GM23338 (cell line): ENCODE measurements at regions not wholly inside any gene's neighbourhood (a gene's known extent, or its start where the extent isn't known, plus 50 kb on each side); places are given as distances from the start of the nearest gene placed in this dataset.

ENCODE experiments used
- ATAC-seq: fragments of 200-7000 bp; cut with Tn5 transposase; 3 replicates; pipeline ENCODE4 v1.9.1; 2020
- DNase-seq: peaks from one replicate; pipeline ENCODE4 v3.0.0-alpha.2; 2015; ENCODE audit warnings: low spot score
- H2AFZ ChIP-seq: fragments of 200-600 bp; sonication (generic); 2 replicates; pipeline ENCODE4 v1.8.0; 2016; ENCODE audit warnings: antibody characterized with exemption, mild to moderate bottlenecking, moderate library complexity
- H3F3A ChIP-seq: fragments of 200-600 bp; sonication (generic); replicated peaks from 2 replicates; pipeline ENCODE4 v1.8.0; 2017; ENCODE audit warnings: antibody characterized with exemption, mixed run types, low read depth
- H3K27ac ChIP-seq: fragments of 200-600 bp; sonication (generic); 2 replicates; pipeline ENCODE4 v1.6.1; 2016; ENCODE audit warnings: low read depth
- H3K27me3 ChIP-seq: fragments of 200-600 bp; sonication (generic); 2 replicates; pipeline ENCODE4 v1.8.0; 2016; ENCODE audit warnings: mild to moderate bottlenecking, mixed run types, moderate library complexity; ENCODE audit not compliant: insufficient read depth
- H3K36me3 ChIP-seq: fragments of 200-600 bp; sonication (generic); 2 replicates; pipeline ENCODE4 v1.8.0; 2016; ENCODE audit warnings: mild to moderate bottlenecking; ENCODE audit not compliant: insufficient read depth
- H3K4me1 ChIP-seq: fragments of 200-600 bp; sonication (generic); 2 replicates; pipeline ENCODE4 v1.8.0; 2016; ENCODE audit warnings: mild to moderate bottlenecking, moderate library complexity; ENCODE audit not compliant: insufficient read depth
- H3K4me2 ChIP-seq: fragments of 200-600 bp; sonication (generic); 2 replicates; pipeline ENCODE4 v1.7.1; 2017; ENCODE audit warnings: mixed run types
- H3K4me3 ChIP-seq: fragments of 200-600 bp; sonication (generic); 2 replicates; pipeline ENCODE4 v1.6.1; 2016; ENCODE audit warnings: mixed run types
- H3K79me2 ChIP-seq: fragments of 200-600 bp; sonication (generic); replicated peaks from 2 replicates; pipeline ENCODE4 v1.8.0; 2017; ENCODE audit warnings: mild to moderate bottlenecking; ENCODE audit not compliant: insufficient read depth
- H3K9me2 ChIP-seq: fragments of 200-600 bp; sonication (generic); 2 replicates; pipeline ENCODE4 v1.8.0; 2017; ENCODE audit not compliant: insufficient read depth
- H4K20me1 ChIP-seq: fragments of 200-600 bp; sonication (generic); replicated peaks from 2 replicates; pipeline ENCODE4 v1.8.0; 2017; ENCODE audit warnings: mild to moderate bottlenecking; ENCODE audit not compliant: insufficient read depth
- H3K27ac Mint-ChIP-seq: 2 replicates; pipeline ENCODE4 v1.8.0; 2020; ENCODE audit warnings: inconsistent platforms, mild to moderate bottlenecking, moderate library complexity, mixed read lengths
- H3K27me3 Mint-ChIP-seq: 3 replicates; pipeline ENCODE4 v1.8.0; 2022; ENCODE audit warnings: low read depth, mild to moderate bottlenecking, moderate library complexity, mixed read lengths, inconsistent platforms; ENCODE audit not compliant: insufficient read depth, poor library complexity
- H3K36me3 Mint-ChIP-seq: 3 replicates; pipeline ENCODE4 v1.8.0; 2021; ENCODE audit warnings: low read depth, mild to moderate bottlenecking, inconsistent platforms, moderate library complexity, mixed read lengths
- H3K4me1 Mint-ChIP-seq: 3 replicates; pipeline ENCODE4 v1.8.0; 2020; ENCODE audit warnings: mild to moderate bottlenecking, inconsistent platforms, mixed read lengths
- H3K4me3 Mint-ChIP-seq: 3 replicates; pipeline ENCODE4 v1.8.0; 2021; ENCODE audit warnings: moderate library complexity, mild to moderate bottlenecking, inconsistent platforms, mixed read lengths
- H3K9me3 Mint-ChIP-seq: 3 replicates; pipeline ENCODE4 v1.8.0; 2020; ENCODE audit warnings: moderate library complexity, mild to moderate bottlenecking, inconsistent platforms, mixed read lengths
- CREB1 ChIP-seq: fragments of 250-450 bp; sonication (Bioruptor Pico); IDR thresholded peaks from 2 replicates; pipeline ENCODE4 v1.5.0; 2020; ENCODE audit warnings: low read depth, mild to moderate bottlenecking, moderate library complexity
- CTCF ChIP-seq, 2 experiments: fragments of 200-600 bp in 1 of 2; sonication (generic) in 1 of 2; conservative IDR thresholded peaks; 2 replicates each; pipeline versions ENCODE4 v1.5.1 to v1.6.1; 2016 to 2017; ENCODE audit warnings: antibody characterized with exemption in 2 of 2, low read depth in 2 of 2, mild to moderate bottlenecking in 2 of 2, moderate library complexity in 1 of 2
- ETS1 ChIP-seq: IDR thresholded peaks from 2 replicates; pipeline ENCODE4 v1.6.1; 2016; ENCODE audit warnings: antibody characterized with exemption
- EZH2 ChIP-seq: fragments of 200-600 bp; sonication (generic); IDR thresholded peaks from one replicate; pipeline ENCODE4 v1.8.0; 2017; ENCODE audit warnings: antibody characterized with exemption, mild to moderate bottlenecking, low read depth; ENCODE audit not compliant: unreplicated experiment
- EZH2phosphoT487 ChIP-seq: fragments of 200-600 bp; sonication (generic); IDR thresholded peaks from one replicate; pipeline ENCODE4 v1.8.1; 2018; ENCODE audit warnings: antibody characterized with exemption; ENCODE audit not compliant: unreplicated experiment
- JUNB ChIP-seq: IDR thresholded peaks from one replicate; pipeline ENCODE4 v1.6.1; 2016; ENCODE audit warnings: antibody characterized with exemption; ENCODE audit not compliant: unreplicated experiment
- NANOG ChIP-seq: IDR thresholded peaks from 2 replicates; pipeline ENCODE4 v1.6.1; 2016; ENCODE audit warnings: antibody characterized with exemption, borderline replicate concordance
- POLR2AphosphoS5 ChIP-seq: IDR thresholded peaks from 2 replicates; pipeline ENCODE4 v1.6.1; 2016; ENCODE audit warnings: antibody characterized with exemption, low read depth
- REST ChIP-seq: IDR thresholded peaks from one replicate; pipeline ENCODE4 v1.6.1; 2018; ENCODE audit warnings: antibody characterized with exemption; ENCODE audit not compliant: unreplicated experiment
- STAT1 ChIP-seq: IDR thresholded peaks from one replicate; pipeline ENCODE4 v1.6.1; 2016; ENCODE audit warnings: antibody characterized with exemption; ENCODE audit not compliant: unreplicated experiment
- ZNF114 ChIP-seq: fragments of 250-450 bp; sonication (Bioruptor Pico); IDR thresholded peaks from 2 replicates; pipeline ENCODE4 v1.5.0; 2020; ENCODE audit warnings: mild to moderate bottlenecking, moderate library complexity
- ZNF331 ChIP-seq: fragments of 250-450 bp; sonication (Bioruptor Pico); IDR thresholded peaks from 2 replicates; pipeline ENCODE4 v1.5.0; 2020; ENCODE audit warnings: low read depth, mild to moderate bottlenecking, moderate library complexity

- TF ChIP-seq REST (no peak), ZNF114 (no peak), ETS1 (no peak), NANOG (no peak), CREB1 (no peak), ZNF331 (no peak)
Measured at GRCh38 chr16:87096746-87097333, 220.4 kb downstream of the C16orf95 start (continued).

GRCh38 chr16:87098361-87098760 is 218.8 kb downstream of the C16orf95 start:
- TF ChIP-seq STAT1, result no peak
- TF ChIP-seq CTCF (conservative IDR thresholded peaks at IDR 0.05; ENCODE audit: low read depth in 2 of 2), result no peak
- no peak for TF ChIP-seq EZH2phosphoT487
- TF ChIP-seq NANOG, result no peak
- no peak for TF ChIP-seq POLR2AphosphoS5
- TF ChIP-seq EZH2, result no peak
- no peak for TF ChIP-seq JUNB
- TF ChIP-seq CREB1, result no peak
- TF ChIP-seq ZNF331, result no peak
- no peak for TF ChIP-seq ZNF114
- no peak overlapping the region for H3K27ac Mint-ChIP-seq
- 0 out of 2 replicates have a peak, but pooled peaks cover 9% of the 10 kb centered on the region for H3K4me1 ChIP-seq

More at GRCh38 chr16:87098361-87098760, 218.8 kb downstream of the C16orf95 start:
- Mint-ChIP-seq H3K36me3 (no peaks in the 10 kb centered on the region), H3K27me3 (peaks cover 9% of the 10 kb centered on the region), H3K4me3 (no peak overlapping the region), H3K4me1 (peaks cover 26% of the 10 kb centered on the region), H3K9me3 (no peaks in the 10 kb centered on the region)
- H4K20me1 ChIP-seq, result no peaks in the 10 kb centered on the region
- no peaks in the 10 kb centered on the region for H3K27me3 ChIP-seq
- no peaks in the 10 kb centered on the region for H3K36me3 ChIP-seq
- H3F3A ChIP-seq, result no peaks in the 10 kb centered on the region
- DNase-seq (no peak), ATAC-seq (no peak)
- H3K27ac ChIP-seq, result no peak overlapping the region
- H3K79me2 ChIP-seq, result no peaks in the 10 kb centered on the region
- H3K9me2 ChIP-seq, result no peaks in the 10 kb centered on the region
- H2AFZ ChIP-seq, result no peak overlapping the region
- H3K4me3 ChIP-seq, result no peak overlapping the region
- no peak overlapping the region for H3K4me2 ChIP-seq
